Uterus (tissue), 2 donors: ENCODE measurements at regions not wholly inside any gene's neighbourhood (a gene's known extent, or its start where the extent isn't known, plus 50 kb on each side); places are given as distances from the start of the nearest gene placed in this dataset.

ENCODE experiments used
- CTCF ChIP-seq, 4 experiments: fragments of 200-600 bp in 2 of 4; fragments of 450-650 bp in 2 of 4; sonication (generic) in 2 of 4; IDR thresholded peaks; one replicate each; pipeline ENCODE4 v1.5.1; 2016 to 2019; ENCODE audit warnings: antibody characterized with exemption in 4 of 4, mild to moderate bottlenecking in 2 of 4, moderate library complexity in 1 of 4
- POLR2A ChIP-seq, 2 donors: fragments of 450-650 bp; IDR thresholded peaks; one replicate each; pipeline ENCODE4 v1.6.1; 2016; ENCODE audit warnings: antibody characterized with exemption in 2 of 2, mild to moderate bottlenecking in 1 of 2, moderate library complexity in 1 of 2

- TF ChIP-seq CTCF (IDR thresholded peaks at IDR 0.05) (no peak), POLR2A (IDR thresholded peaks at IDR 0.05) (no peak)
Observed at GRCh38 chr12:24191117-24191516, 241.6 kb upstream of the SOX5 start.
